MM.1S (cell line): ENCODE measurements at regions not wholly inside any gene's neighbourhood (a gene's known extent, or its start where the extent isn't known, plus 50 kb on each side); places are given as distances from the start of the nearest gene placed in this dataset.

Experiments
- DNase-seq: peaks from one replicate; pipeline ENCODE4 v3.0.0-alpha.2; 2015
- H2AFZ ChIP-seq: fragments of 300-600 bp; sonication (generic); 2 replicates; pipeline ENCODE4 v1.6.0; 2016; ENCODE audit warnings: antibody characterized with exemption, low read length
- H3F3A ChIP-seq: fragments of 300-600 bp; sonication (generic); 2 replicates; pipeline ENCODE4 v1.6.1; 2016; ENCODE audit warnings: mild to moderate bottlenecking, antibody characterized with exemption, low read length, moderate library complexity, mixed read lengths; ENCODE audit not compliant: insufficient read depth
- H3K27ac ChIP-seq: fragments of 300-600 bp; sonication (generic); 2 replicates; pipeline ENCODE4 v1.5.1; 2016; ENCODE audit warnings: mild to moderate bottlenecking, low read length
- H3K27me3 ChIP-seq: fragments of 300-600 bp; sonication (generic); replicated peaks from 2 replicates; pipeline ENCODE4 v1.6.0; 2016; ENCODE audit warnings: low read length; ENCODE audit not compliant: insufficient read depth
- H3K36me3 ChIP-seq: fragments of 300-600 bp; sonication (generic); replicated peaks from 2 replicates; pipeline ENCODE4 v1.6.1; 2016; ENCODE audit warnings: mild to moderate bottlenecking, low read length, mixed read lengths; ENCODE audit not compliant: insufficient read depth
- H3K4me1 ChIP-seq: fragments of 300-600 bp; sonication (generic); 2 replicates; pipeline ENCODE4 v1.6.1; 2016; ENCODE audit warnings: low read length, mixed read lengths
- H3K4me2 ChIP-seq: fragments of 300-600 bp; sonication (generic); 2 replicates; pipeline ENCODE4 v1.6.0; 2016; ENCODE audit warnings: low read depth, low read length
- H3K4me3 ChIP-seq: fragments of 300-600 bp; sonication (generic); 2 replicates; pipeline ENCODE4 v1.5.1; 2016; ENCODE audit warnings: low read length, mixed read lengths
- H3K79me2 ChIP-seq: fragments of 300-600 bp; sonication (generic); 2 replicates; pipeline ENCODE4 v1.6.1; 2016; ENCODE audit warnings: mixed run types, low read length, mixed read lengths
- H3K9ac ChIP-seq: fragments of 300-600 bp; sonication (generic); 2 replicates; pipeline ENCODE4 v1.6.1; 2016; ENCODE audit warnings: low read length, mixed read lengths
- H3K9me2 ChIP-seq: fragments of 300-600 bp; sonication (generic); replicated peaks from 2 replicates; pipeline ENCODE4 v1.6.1; 2016; ENCODE audit warnings: mild to moderate bottlenecking, low read length, mixed read lengths; ENCODE audit not compliant: insufficient read depth
- H3K9me3 ChIP-seq: fragments of 300-600 bp; sonication (generic); replicated peaks from 2 replicates; pipeline ENCODE4 v1.6.1; 2016; ENCODE audit warnings: mild to moderate bottlenecking, low read length, mixed read lengths; ENCODE audit not compliant: insufficient read depth
- H4K20me1 ChIP-seq: fragments of 300-600 bp; sonication (generic); 2 replicates; pipeline ENCODE4 v1.6.1; 2016; ENCODE audit warnings: mild to moderate bottlenecking, low read length, moderate library complexity, mixed read lengths; ENCODE audit not compliant: insufficient read depth
- EZH2 ChIP-seq: fragments of 300-600 bp; sonication (generic); optimal IDR thresholded peaks from 2 replicates; pipeline ENCODE3; 2017; ENCODE audit warnings: low read depth, mild to moderate bottlenecking, antibody characterized with exemption, low read length, mixed read lengths
- EZH2phosphoT487 ChIP-seq: fragments of 300-600 bp; sonication (generic); IDR thresholded peaks from 2 replicates; pipeline ENCODE4 v1.6.1; 2018; ENCODE audit warnings: antibody characterized with exemption, low read length
- TF ChIP-seq, protein P1 (sequence below): fragments of 300-600 bp; sonication (generic); IDR thresholded peaks from 2 replicates; pipeline ENCODE4 v1.5.1; 2016; ENCODE audit warnings: antibody characterized with exemption, low read length, mixed read lengths

DNA sequence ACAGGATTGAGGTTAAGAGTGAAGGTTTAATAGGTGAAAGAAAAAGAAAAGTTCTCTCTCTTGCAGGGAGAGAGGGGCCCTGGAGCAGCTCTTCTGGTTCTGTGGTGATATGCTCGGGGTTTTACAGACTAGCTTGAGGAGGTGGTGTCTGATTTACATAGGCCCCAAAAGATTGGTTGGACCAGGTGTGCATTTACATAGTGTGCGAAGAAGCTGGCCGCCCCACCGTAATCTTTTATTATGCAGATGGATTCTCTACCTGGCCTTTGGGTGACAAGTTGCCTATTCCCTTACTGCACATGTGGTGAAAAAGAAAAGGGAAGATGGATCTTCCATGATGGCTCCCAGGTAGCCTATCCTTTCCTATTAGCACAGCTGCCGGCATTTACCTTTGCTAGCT is 219.9 kb upstream of the GRIA4 start:
- no peak overlapping the region for H2AFZ ChIP-seq
- no peak overlapping the region for H3K9ac ChIP-seq
- no peak overlapping the region for H3K4me2 ChIP-seq
- no peaks in the 10 kb centered on the region for H3K79me2 ChIP-seq
- DNase-seq, result no peak
- H3K9me2 ChIP-seq, result no peaks in the 10 kb centered on the region
- H4K20me1 ChIP-seq, result no peaks in the 10 kb centered on the region
- H3K4me1 ChIP-seq, result no peaks in the 10 kb centered on the region
- no peak overlapping the region for H3K4me3 ChIP-seq
- TF ChIP-seq, protein P1, sequence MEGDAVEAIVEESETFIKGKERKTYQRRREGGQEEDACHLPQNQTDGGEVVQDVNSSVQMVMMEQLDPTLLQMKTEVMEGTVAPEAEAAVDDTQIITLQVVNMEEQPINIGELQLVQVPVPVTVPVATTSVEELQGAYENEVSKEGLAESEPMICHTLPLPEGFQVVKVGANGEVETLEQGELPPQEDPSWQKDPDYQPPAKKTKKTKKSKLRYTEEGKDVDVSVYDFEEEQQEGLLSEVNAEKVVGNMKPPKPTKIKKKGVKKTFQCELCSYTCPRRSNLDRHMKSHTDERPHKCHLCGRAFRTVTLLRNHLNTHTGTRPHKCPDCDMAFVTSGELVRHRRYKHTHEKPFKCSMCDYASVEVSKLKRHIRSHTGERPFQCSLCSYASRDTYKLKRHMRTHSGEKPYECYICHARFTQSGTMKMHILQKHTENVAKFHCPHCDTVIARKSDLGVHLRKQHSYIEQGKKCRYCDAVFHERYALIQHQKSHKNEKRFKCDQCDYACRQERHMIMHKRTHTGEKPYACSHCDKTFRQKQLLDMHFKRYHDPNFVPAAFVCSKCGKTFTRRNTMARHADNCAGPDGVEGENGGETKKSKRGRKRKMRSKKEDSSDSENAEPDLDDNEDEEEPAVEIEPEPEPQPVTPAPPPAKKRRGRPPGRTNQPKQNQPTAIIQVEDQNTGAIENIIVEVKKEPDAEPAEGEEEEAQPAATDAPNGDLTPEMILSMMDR, result no peak
- H3K27ac ChIP-seq, result no peak overlapping the region
- H3K9me3 ChIP-seq, result no peaks in the 10 kb centered on the region
- no peaks in the 10 kb centered on the region for H3F3A ChIP-seq
- no peaks in the 10 kb centered on the region for H3K27me3 ChIP-seq
- H3K36me3 ChIP-seq, result no peaks in the 10 kb centered on the region

DNA sequence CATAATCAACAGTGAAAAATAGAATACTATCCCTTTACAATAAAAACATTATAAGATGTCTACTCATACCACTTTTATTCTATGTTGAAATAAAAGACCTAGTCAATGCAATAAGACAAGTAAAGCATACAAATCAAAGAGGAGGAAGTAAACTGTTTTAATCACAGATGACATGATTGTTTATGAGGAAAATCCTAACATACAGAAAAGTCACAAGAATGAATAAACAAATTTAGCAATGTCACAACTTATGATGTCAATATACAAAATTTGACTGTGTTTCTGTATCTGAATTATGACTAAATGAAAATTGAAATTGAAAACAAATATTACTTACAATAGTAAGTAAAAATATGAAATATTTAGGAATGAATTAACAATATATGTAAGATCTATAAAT is 221.9 kb upstream of the GRIA4 start:
- H4K20me1 ChIP-seq, result no peaks in the 10 kb centered on the region
- no peak overlapping the region for H3K4me2 ChIP-seq
- no peak overlapping the region for H3K9ac ChIP-seq
- no peaks in the 10 kb centered on the region for H3F3A ChIP-seq
- H3K4me1 ChIP-seq, result no peaks in the 10 kb centered on the region
- H3K27ac ChIP-seq, result no peak overlapping the region
- H2AFZ ChIP-seq, result no peak overlapping the region
- no peaks in the 10 kb centered on the region for H3K27me3 ChIP-seq
- H3K4me3 ChIP-seq, result no peak overlapping the region
- no peak for DNase-seq
- TF ChIP-seq, protein P1, result no peak
- TF ChIP-seq EZH2 (no peak), EZH2phosphoT487 (no peak)
- H3K9me3 ChIP-seq, result no peaks in the 10 kb centered on the region
- H3K9me2 ChIP-seq, result no peaks in the 10 kb centered on the region
- H3K79me2 ChIP-seq, result no peaks in the 10 kb centered on the region
- H3K36me3 ChIP-seq, result no peaks in the 10 kb centered on the region

DNA sequence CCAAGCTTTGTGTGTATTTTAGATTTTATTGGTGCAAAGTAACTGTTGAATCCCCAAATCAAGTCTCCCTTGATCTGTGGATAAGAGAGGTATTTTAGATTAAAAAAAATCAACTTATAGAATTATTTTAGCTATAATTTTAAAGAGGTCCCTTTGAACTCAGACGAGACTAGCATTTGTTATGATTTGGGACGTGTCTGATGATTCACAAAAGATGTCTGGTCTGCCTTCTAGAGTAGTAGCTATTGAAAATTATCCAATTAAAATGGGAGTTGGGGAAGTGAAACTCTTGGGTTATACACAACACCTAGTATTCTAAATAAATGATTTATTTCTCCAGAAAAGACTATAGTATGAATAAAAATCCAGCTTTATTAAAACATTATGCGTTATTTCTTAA is 227.9 kb upstream of the GRIA4 start:
- H3K9me3 ChIP-seq, result no peaks in the 10 kb centered on the region
- no peaks in the 10 kb centered on the region for H3K9me2 ChIP-seq
- H3K27me3 ChIP-seq, result no peaks in the 10 kb centered on the region
- H3K27ac ChIP-seq, result no peak overlapping the region
- H3K4me2 ChIP-seq, result no peak overlapping the region
- no peaks in the 10 kb centered on the region for H3K79me2 ChIP-seq
- no peak overlapping the region for H3K9ac ChIP-seq
- no peak overlapping the region for H3K4me3 ChIP-seq
- TF ChIP-seq, protein P1, result no peak
- no peak for TF ChIP-seq EZH2phosphoT487
- no peak overlapping the region for H2AFZ ChIP-seq
- no peaks in the 10 kb centered on the region for H3K36me3 ChIP-seq
- H3F3A ChIP-seq, result no peaks in the 10 kb centered on the region
- no peaks in the 10 kb centered on the region for H4K20me1 ChIP-seq
- DNase-seq, result no peak
- H3K4me1 ChIP-seq, result no peaks in the 10 kb centered on the region

DNA sequence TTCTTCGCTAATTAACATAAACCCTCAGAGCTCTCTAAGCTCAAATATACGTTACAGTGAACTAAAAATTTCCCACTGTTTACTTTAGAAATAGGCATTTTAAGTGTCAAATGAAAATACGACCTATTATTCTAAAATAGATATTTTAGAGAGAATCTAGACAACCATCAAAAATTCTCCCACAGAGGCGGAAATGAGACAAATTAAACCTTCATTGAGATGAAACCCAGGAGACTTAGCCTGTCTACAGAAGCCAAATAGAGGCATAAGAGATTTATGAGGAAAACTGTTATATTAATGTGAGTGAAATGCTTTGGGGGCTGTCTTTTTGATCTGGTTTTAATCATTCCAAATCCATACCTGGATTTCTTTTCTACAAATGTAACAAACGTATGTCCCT is 232.0 kb upstream of the GRIA4 start:
- Histone ChIP-seq H3F3A (no peaks in the 10 kb centered on the region), H2AFZ (no peak overlapping the region), H3K36me3 (no peaks in the 10 kb centered on the region), H3K27ac (no peak overlapping the region), H3K4me3 (no peak overlapping the region), H4K20me1 (no peaks in the 10 kb centered on the region), H3K9ac (no peak overlapping the region), H3K4me1 (no peaks in the 10 kb centered on the region), H3K9me2 (no peaks in the 10 kb centered on the region), H3K79me2 (no peaks in the 10 kb centered on the region), H3K4me2 (no peak overlapping the region), H3K9me3 (no peaks in the 10 kb centered on the region), H3K27me3 (no peaks in the 10 kb centered on the region)
- no peak for DNase-seq
- TF ChIP-seq, protein P1, result no peak
- TF ChIP-seq EZH2phosphoT487, result no peak
- no peak for TF ChIP-seq EZH2
